ENCODE measurements at regions not wholly inside any gene's neighbourhood (a gene's known extent, or its start where the extent isn't known, plus 50 kb on each side); places are given as distances from the start of the nearest gene placed in this dataset.
"Not testable (repeated sequence)": the region's sequence is repeated elsewhere in the genome, so short reads cannot be mapped to it uniquely, and the experiment has no call there.

GRCh38 chr1:229117664-229118300 lies 153.1 kb upstream of the RAB4A start:
- DNase-seq, result no peak

GRCh38 chr1:229118477-229119061 lies 152.3 kb upstream of the RAB4A start:
- DNase-seq, result no peak

GRCh38 chr1:229119161-229119560 lies 151.8 kb upstream of the RAB4A start:
- no peak for DNase-seq

GRCh38 chr1:229119876-229120275 lies 151.0 kb upstream of the RAB4A start:
- DNase-seq, result no peak

GRCh38 chr1:229121845-229122436 lies 149.0 kb upstream of the RAB4A start:
- no peak for DNase-seq

GRCh38 chr1:229122606-229123005 lies 148.3 kb upstream of the RAB4A start:
- DNase-seq, result no peak

GRCh38 chr1:229124116-229124515 lies 146.8 kb upstream of the RAB4A start:
- DNase-seq, result no peak

- no peak for DNase-seq
Observed at GRCh38 chr1:229124520-229125124, 146.3 kb upstream of the RAB4A start.

- DNase-seq, result no peak
Observed at GRCh38 chr1:229127301-229127700, 143.6 kb upstream of the RAB4A start.

GRCh38 chr1:229128066-229128608 lies 142.8 kb upstream of the RAB4A start:
- DNase-seq, result no peak

- no peak for DNase-seq
Observed at GRCh38 chr1:229129301-229130027, 141.4 kb upstream of the RAB4A start.

GRCh38 chr1:229130028-229130668 lies 140.8 kb upstream of the RAB4A start:
- no peak for DNase-seq

- no peak for DNase-seq
Observed at GRCh38 chr1:229131243-229132105, 139.4 kb upstream of the RAB4A start.

- DNase-seq, result no peak
Observed at GRCh38 chr1:229132106-229132443, 138.8 kb upstream of the RAB4A start.

- no peak for DNase-seq
Observed at GRCh38 chr1:229132706-229133105, 138.2 kb upstream of the RAB4A start.

GRCh38 chr1:229133151-229133550 lies 137.8 kb upstream of the RAB4A start:
- no peak for DNase-seq

- DNase-seq, result no peak
Observed at GRCh38 chr1:229133811-229134210, 137.1 kb upstream of the RAB4A start.

GRCh38 chr1:229134381-229135217 lies 136.3 kb upstream of the RAB4A start:
- DNase-seq, result not testable (repeated sequence)

- DNase-seq, result no peak
Observed at GRCh38 chr1:229135773-229136172, 135.1 kb upstream of the RAB4A start.

- DNase-seq, result no peak
Observed at GRCh38 chr1:229136822-229137221, 134.1 kb upstream of the RAB4A start.

- no peak for DNase-seq
Observed at GRCh38 chr1:229137271-229137670, 133.6 kb upstream of the RAB4A start.

Measured in islet precursor cell (in vitro differentiated cells).